ENCODE measurements at regions not wholly inside any gene's neighbourhood (a gene's known extent, or its start where the extent isn't known, plus 50 kb on each side); places are given as distances from the start of the nearest gene placed in this dataset.
"Not testable (repeated sequence)": the region's sequence is repeated elsewhere in the genome, so short reads cannot be mapped to it uniquely, and the experiment has no call there.

DNA sequence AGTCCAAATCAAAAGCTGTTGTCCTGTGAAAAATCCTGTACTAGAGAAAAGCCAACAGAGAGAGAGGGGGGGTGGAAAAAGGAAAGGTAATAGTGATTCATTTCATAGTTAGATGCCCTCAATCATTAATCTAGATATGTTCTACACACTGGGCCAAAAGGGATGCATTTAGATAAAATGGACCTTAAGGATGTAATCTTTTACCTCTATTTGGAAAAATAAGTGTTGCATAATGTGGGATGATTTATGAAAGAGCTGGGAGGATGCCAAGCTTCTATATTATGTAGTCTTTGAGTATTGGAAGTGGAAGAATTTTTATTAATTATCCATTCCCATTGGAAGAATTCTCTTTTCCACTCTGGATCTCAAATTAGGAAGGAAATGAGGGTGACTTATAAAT, 480.5 kb upstream of the ZEB2 start:
- DNase-seq, result no peak

DNA sequence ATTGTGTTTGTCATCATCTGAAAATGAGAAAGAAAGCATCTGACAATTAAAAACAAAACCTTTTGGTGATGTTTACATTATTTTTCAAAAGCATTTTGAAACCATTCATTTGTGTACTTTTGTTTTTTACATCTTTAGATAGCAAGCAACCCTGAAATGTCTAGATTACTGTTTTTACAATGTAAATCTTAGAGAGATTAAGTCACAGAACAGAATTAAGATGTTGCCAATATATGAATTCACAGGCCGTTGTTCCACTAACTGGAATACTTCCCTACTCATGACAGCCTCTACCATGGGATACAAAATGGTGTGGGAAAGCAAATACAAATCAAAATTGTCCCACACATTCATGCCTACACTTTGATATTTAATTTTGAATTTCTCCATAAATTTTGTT, 480.0 kb upstream of the ZEB2 start:
- DNase-seq, result no peak

DNA sequence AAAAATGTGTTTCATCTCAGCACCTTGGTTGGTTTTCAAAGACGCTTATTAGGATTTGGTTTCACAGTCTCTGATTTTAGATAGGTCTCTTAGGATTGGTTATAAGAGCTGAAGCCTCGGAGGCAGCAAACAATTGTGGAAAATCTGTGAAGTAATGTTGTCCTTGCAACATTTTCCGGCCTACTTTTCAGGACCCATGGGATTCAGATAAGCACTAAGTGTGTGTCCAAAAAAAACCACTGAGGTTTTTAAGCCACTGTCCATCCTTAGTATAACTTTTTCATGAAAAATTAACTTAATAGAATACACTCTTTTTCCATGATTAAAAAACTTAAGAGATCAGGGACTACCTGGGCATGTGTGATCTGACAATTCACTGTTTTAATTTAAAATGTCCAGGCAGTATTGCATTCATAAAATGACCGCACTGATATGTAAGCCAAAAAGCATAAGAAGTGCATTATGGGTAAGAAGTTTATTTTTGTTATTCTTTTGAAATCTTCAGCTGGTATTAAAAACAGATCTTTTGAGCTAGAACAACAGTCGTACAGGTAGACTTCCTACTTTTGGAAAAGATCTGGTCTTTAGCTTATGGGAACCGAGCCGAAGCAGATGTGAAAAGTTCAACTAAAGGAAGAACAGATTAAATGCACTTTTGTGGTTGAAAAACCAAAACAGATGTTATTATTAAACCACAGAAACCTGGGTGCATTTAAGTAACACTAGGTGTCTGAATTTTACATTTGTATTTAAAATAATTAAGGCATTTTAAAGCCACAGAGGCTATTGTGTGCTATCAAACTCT, 479.4 kb upstream of the ZEB2 start:
- DNase-seq, result no peak

DNA sequence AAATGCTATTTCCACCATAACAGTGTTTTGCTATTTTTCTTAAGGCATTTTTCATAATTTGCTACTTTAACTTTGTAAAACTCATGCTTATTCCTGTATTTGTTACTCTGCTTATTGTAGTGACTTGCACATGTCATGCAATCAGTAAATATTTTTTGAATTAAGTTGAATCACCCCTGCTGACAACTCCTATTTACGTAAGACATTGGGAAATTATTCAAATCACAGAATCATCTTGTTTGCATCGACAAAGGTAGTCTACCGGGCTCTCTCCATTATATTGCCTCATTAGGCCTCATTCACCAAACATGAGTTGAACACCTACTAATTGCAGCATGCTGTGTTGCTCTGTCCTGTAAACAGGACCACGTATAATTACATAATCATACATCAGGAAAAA, 478.5 kb upstream of the ZEB2 start:
- DNase-seq, result no peak

DNA sequence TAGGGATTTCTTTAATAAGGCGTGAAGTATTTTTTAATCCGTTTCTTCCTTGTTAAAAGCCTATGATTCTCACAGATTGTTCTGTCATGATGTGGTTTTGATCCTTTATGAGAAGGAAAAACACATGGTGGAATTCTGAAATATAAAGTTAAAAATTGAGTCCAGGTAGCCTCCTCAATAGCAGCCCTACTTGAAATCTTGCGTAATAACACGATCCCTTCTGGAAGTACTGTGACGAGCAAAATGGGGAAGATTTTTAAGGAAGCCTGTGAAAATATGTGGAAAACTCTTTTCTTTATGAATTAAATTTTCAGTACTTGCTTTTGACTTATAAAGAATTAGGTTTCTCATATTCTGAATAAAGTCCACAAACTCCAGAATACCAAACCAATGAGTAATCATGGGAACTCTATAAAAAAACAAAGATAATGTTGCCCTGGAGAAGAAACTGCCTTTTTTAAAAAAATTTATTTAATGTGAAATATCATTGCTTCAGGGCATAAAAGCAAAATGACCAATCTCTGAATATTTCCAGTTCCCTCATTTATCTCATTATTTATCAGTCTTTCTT, 476.4 kb upstream of the ZEB2 start:
- no peak for DNase-seq

DNA sequence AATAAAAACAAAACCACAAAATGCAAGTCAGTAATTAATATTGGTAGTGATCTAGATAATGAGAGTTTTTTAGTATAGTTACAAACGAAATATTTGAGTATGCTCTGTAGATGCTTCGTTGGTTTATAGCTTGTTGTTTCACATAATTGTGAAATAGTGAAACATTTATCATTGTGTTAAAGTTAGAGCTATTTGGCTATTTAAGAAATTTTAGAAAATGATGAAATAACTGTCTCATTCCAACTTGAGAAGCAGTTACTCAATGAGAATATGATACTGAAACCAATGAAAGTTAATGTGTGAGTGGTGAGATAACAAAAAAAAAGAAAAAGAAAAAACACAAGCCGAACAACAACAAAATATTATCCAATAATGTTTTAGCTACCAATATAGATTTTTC, 475.6 kb upstream of the ZEB2 start:
- no peak for DNase-seq

DNA sequence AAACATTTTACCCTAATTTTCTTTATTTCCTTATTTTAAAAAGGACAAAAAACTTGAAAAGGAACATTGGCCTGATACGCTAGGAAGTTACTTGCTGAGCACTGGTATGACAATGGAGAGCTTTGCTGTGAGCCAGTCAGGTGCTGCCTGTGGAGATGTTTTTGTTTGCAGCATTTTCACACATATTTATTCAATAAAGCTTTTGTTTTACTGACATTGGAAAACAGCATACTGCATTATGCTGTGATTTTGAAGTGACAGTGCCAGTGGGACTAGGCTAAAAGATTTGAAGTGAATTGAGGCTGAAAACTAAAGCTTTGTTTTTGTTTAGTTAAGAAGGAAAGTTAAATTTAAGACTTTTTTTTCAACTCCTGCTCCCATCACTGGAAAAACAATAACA, 470.7 kb upstream of the ZEB2 start:
- DNase-seq, result no peak

DNA sequence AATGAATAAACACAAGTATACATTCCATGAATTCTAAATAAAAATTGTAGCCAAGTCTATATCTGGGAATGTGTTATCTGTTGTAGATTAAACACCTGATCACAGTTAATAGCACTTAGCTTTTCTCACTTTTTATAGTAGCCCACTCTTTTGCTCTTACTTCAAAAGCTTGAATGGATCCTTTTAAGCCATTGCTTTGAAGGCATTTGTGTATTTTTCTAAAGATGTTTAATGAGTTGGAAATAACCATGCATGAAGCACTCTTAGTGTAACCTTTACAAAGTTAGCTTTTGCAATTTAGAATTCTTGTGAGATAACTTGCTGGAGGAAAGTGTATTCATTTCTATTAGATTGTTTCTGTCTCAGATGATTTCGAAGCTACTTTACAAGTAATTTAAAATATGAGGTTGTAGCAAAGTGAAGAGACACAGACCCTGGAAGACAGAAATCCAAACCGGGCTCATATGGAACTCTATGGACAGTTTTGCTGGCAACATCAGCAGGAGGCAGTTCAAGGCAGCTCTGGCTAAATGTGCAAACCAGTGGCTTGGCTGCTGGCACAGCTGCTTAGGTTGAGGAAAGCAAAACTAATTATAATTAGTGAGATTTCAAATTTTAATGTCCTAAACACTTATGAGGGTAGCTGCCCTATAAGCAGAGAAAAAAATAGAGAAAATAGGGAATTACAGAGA, 469.8 kb upstream of the ZEB2 start:
- DNase-seq, result no peak

DNA sequence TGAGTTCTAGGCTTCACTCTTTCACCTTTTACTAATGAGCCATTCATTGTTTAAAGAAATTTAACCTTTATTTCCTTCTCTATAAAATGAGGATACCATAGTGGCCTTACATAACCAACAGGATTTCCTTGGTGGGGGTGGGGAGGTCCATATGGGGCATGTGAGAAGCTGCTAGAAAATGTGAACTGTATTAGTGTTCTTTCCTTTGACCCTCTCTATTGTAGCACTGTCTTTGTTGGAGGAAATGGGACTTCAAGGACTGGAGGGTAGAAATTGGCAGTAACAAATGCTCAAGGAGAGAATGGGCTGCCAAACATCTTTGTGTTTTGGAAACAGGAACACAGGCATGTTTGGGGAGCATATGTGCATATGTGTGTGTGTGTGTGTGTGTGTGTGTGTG, 468.7 kb upstream of the ZEB2 start:
- DNase-seq, result no peak

DNA sequence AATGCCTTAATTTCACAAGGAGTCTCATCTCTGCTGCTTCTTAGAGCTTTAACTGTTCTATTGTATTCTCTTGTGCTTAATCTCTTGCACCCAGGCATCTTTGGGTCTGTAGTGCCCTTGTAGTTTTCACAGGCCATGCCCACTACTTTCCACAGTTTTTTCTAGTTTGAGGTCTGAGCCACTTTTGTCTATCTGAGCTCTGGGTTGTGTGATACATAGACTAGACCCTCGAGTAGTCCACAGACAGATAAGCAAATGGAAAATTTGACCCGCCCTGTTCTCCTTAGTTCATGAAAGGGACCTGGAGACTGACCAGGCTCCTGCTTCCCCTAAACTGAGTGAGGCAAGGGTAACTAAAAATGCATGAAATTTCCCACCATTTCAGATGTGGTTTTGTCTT, 466.8 kb upstream of the ZEB2 start:
- DNase-seq, result no peak

DNA sequence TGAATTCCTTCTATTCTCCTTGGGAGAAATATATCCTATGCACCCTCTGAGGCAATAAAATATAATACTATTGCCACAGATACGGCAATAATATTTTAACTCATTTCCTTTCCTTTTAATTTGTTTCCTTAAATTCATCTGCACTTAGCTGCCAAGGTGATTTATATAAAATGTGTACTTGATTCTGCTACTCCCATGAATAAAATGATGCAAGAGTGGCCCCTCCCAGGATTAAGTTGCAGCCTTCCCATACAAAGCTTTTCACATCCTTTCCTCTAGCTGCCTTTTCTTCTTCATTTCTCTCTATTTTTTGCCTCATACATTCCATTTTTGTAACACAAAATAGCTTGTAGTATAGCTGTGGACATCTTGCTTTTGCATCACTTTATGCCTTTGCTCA, 464.1 kb upstream of the ZEB2 start:
- DNase-seq, result no peak

DNA sequence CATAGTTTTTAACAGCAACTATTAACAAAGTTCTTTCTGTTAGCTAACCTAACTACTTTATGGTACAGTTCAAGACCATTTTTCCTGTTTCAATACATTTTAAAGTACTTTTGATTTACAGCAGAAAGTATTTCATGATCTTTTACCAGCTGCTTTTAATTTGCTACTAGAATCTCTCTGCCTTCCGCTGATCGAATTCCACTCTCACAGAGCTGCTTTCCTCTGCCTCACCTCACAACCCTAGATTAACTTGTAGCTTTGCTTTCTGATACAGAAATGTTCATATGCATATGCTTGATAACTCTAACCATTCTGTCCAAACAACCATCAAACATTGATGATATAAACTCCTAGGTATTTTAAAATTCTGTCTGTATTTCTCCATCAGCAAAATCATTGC, 463.2 kb upstream of the ZEB2 start:
- DNase-seq, result no peak

DNA sequence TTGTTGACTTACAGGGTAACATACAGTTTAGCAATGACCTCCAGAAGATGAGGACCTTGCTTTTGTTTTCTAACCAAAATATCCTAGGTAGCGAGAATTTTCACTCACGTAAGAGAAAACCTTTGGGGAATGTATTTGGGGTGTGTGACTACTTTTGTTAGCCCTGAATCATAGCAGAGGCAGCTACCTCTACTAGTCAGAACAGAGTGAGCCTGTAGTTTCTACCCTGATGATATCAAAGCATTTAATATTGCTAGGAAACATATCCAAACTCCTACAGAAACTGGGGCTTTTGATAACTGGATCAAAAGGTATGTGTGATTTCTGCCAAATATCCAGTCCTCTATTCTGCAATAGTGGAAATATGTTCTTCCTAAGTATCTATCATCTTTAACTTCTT, 462.6 kb upstream of the ZEB2 start:
- no peak for DNase-seq

DNA sequence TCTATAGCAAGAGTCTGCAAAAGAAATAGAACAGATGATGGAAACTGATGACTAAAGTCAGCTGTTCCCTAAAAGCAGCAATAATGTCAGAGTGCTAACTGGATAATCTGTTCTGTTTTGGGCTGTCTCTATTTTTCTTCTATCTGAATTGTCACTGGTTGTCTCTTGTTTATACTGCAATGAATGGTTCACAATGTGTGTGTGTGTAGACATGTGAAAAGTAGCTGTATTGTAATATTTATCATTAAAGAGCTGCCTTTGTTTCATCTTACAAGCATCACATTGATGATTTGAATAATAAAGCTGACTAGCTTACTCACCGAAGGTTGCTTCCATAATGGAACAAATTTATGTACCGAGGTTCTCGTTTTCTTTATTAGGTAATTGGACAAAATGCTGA, 456.0 kb upstream of the ZEB2 start:
- DNase-seq, result no peak

DNA sequence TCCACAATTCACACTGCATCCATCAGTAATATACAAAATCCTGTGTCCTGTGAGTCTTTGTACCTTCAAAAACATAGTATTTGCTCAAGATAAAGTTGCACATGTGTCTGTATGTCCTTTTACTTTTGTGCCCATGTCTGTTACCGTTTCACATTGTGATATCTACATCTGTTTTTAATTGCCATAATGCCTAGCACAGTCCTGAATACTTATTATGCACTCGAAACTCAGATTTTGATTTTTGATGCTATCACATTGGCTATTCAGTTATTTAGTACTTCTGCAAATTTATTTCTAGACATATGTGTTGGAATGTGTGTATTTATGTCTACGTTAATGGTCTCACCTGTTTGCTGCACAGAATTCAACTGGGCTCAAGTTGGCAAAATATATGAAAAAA, 452.8 kb upstream of the ZEB2 start:
- no peak for DNase-seq

DNA sequence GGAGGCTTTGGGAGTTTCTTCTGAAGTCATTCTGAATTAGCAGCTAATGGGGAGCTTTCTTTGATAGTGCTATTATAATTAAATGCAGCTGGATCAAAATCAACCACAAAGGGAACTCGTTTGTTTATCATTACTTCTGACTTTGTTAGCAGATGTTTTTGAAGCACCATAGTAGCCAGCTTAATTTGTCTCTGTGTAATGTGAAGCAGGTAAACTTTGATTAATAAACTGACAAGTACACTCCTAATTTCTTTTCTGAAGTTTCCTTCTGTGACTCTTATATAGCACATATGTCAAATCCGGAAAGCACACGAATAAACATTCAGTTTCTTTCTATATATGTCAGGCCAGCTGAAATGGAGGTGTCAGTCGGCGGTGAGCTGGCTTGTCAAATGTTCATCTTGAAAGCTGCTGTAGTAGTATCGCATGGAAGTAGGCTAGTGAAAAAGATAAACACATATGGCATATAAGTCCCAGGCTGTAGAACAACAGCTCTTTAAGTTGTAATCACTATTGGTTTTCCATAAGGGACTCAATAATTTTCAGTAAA, 451.9 kb upstream of the ZEB2 start:
- DNase-seq, result no peak

DNA sequence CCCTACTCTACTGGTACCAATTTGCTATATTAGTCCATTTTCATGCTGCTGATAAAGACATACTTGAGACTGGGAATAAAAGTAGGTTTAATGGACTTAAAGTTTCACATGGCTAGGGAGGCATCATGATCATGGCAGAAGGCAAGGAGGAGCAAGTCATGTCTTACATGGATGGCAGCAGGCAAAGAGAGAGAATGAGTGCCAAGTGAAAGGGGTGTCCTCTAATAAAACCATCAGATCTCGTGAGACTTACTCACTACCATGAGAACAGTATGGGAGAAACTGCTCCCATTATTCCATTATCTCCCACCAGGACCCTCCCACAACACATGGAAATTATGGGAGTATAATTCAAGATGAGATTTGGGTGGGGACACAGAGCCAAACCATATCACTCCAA, 450.5 kb upstream of the ZEB2 start:
- DNase-seq, result not testable (repeated sequence)

DNA sequence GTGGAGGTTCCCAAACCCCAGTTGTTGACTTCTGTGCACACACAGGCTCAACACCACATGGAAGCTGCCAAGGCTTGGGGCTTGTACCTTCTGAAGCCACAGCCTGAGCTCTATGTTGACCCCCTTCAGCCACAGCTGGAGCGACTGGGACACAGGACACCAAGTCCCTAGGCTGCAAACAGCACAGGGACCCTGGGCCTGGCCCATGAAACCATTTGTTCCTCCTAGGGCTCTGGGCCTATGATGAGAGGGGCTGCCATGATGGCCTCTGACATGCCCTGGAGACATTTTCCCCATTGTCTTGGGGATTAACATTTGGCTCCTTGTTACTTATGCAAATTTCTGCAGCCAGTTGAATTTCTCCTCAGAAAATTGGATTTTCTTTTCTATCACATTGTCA, 449.6 kb upstream of the ZEB2 start:
- DNase-seq, result not testable (repeated sequence)

DNA sequence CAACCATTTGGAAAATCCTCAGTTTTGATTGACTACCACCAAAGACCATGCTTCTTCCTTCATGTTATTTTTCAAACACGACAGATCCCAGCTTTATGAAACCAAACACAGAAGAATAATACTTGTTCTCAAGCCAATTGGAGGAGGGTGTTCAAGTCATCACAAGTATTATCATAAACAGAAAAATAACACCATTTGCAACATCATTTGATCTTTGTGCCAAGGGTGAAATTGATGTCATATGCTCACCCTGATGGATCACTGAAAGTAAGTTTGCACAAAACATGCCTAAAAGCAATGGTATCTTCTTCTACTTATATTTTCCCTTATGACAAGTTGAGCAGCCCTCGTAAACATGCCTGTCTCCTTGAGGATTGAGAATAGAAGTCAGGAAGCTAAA, 448.0 kb upstream of the ZEB2 start:
- DNase-seq, result no peak

DNA sequence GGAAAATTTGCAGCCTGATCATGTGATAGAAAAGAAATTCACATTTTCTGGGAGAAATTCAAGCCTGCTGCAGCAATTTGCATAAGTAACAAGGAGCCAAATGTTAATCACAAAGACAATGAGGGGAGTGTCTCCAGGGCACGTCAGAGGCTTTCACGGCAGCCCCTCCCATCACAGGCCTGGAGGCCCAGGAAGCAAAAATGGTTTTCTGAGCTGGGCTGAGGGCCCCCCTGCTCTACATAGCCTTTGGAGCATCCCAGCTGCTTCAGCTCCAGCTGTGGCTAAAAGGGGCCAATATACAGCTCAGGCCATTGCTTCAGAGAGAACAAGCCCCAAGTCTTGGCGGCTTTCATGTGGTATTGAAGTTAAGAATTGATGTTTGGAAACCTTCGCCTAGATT, 445.3 kb upstream of the ZEB2 start:
- DNase-seq, result no peak

DNA sequence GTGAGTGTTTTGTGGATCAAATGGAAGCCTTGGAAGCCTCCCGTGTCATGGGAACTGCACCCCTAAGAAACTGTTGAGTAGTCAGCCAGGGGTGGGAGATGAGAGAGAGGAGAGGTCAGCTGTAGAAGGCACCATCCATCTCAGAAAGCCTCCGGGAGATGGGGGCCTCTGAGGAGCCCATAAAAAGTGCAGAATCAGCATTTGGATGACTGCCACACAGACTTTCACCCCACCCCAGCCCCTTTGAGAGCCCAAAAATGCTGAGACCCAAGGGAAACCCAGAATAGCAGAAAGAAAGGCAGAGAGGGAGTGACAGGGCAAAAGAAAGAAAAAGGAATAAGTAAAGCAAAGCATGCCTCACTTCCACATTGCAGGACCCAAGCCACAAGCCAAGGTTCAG, 443.1 kb upstream of the ZEB2 start:
- DNase-seq, result no peak

DNA sequence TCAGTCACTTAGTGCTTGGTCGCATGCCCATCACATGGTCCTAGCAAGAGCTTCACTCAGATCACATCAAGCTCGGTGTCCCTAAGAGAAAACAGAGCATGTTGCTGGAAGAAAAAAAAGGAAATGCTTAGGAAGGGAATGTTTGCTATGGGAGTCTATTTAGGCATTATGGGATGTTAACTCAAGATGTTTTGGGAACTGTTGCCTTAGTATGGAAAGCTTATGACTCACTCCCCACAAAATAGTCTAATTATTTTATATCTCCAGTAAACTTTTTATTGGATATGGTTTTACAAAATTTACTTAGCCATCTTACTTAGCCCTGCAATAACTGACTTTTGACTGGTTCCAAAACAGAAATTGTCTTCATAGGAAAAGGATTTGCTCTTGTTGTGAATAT, 439.5 kb upstream of the ZEB2 start:
- DNase-seq, result no peak

DNA sequence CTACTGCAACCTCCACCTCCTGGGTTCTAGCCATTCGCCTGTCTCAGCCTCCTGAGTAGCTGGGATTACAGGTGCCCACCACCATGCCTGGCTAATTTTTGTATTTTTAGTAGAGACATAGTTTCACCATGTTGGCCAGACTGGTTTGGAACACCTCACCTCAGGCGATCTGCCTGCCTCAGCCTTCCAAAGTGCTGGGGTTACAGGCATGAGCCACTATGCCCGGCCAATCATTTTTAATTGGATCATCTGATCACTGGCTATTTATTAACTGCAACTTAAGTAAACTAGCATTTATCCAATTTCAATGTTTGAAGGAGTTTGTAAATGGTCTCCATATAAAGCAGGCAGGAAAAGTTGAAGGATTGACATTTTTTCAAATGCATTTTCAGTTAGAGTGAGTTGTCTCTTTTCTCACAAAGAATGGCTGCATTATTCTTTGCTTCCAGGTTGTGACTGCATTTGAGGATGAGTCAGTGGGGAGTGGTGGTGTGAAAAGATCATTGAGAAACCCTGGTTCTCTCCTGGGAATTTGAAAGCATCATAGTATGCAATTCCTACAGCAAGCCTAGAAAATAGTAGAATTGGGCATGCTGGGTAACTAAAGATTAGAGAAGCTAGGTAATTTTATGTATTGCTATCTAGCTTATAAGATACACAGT, 431.1 kb upstream of the ZEB2 start:
- no peak for DNase-seq
